GM23248 (cell line): ENCODE measurements at regions not wholly inside any gene's neighbourhood (a gene's known extent, or its start where the extent isn't known, plus 50 kb on each side); places are given as distances from the start of the nearest gene placed in this dataset.

Experiments used
- DNase-seq: peaks from one replicate; pipeline ENCODE4 v3.0.0-alpha.2; 2015
- H2AFZ ChIP-seq: fragments of 200-600 bp; sonication (generic); 2 replicates; pipeline ENCODE4 v1.6.1; 2016; ENCODE audit warnings: antibody characterized with exemption
- H3F3A ChIP-seq: fragments of 200-600 bp; sonication (generic); 2 replicates; pipeline ENCODE4 v1.6.1; 2016; ENCODE audit warnings: mild to moderate bottlenecking, antibody characterized with exemption, mixed run types; ENCODE audit not compliant: insufficient read depth
- H3K27ac ChIP-seq: fragments of 200-600 bp; sonication (generic); 2 replicates; pipeline ENCODE4 v1.5.1; 2016; ENCODE audit warnings: mild to moderate bottlenecking
- H3K27me3 ChIP-seq: fragments of 200-600 bp; sonication (generic); replicated peaks from 2 replicates; pipeline ENCODE4 v1.6.1; 2016; ENCODE audit warnings: mild to moderate bottlenecking; ENCODE audit not compliant: insufficient read depth
- H3K36me3 ChIP-seq: fragments of 200-600 bp; sonication (generic); 2 replicates; pipeline ENCODE4 v1.6.1; 2016; ENCODE audit warnings: low read depth, mild to moderate bottlenecking
- H3K4me1 ChIP-seq: fragments of 200-600 bp; sonication (generic); 2 replicates; pipeline ENCODE4 v1.6.1; 2016; ENCODE audit warnings: mild to moderate bottlenecking; ENCODE audit not compliant: insufficient read depth
- H3K4me2 ChIP-seq: fragments of 200-600 bp; sonication (generic); one replicate; pipeline ENCODE4 v1.6.1; 2016; ENCODE audit warnings: mild to moderate bottlenecking; ENCODE audit not compliant: unreplicated experiment
- H3K4me3 ChIP-seq: fragments of 200-600 bp; sonication (generic); 2 replicates; pipeline ENCODE4 v1.5.1; 2016; ENCODE audit warnings: mild to moderate bottlenecking
- H3K79me2 ChIP-seq: fragments of 200-600 bp; sonication (generic); 2 replicates; pipeline ENCODE4 v1.6.1; 2016; ENCODE audit warnings: mild to moderate bottlenecking; ENCODE audit not compliant: insufficient read depth
- H3K9ac ChIP-seq: fragments of 200-600 bp; sonication (generic); 2 replicates; pipeline ENCODE4 v1.6.1; 2016; ENCODE audit warnings: mild to moderate bottlenecking
- H3K9me2 ChIP-seq: fragments of 200-600 bp; sonication (generic); 2 replicates; pipeline ENCODE4 v1.6.1; 2016; ENCODE audit warnings: mixed run types, mild to moderate bottlenecking, moderate library complexity; ENCODE audit not compliant: insufficient read depth
- H3K9me3 ChIP-seq: fragments of 200-600 bp; sonication (generic); one replicate; pipeline ENCODE4 v1.6.1; 2017; ENCODE audit warnings: low read depth
- H4K20me1 ChIP-seq: fragments of 200-600 bp; sonication (generic); 2 replicates; pipeline ENCODE4 v1.6.0; 2016; ENCODE audit not compliant: insufficient read depth
- EZH2 ChIP-seq: fragments of 200-600 bp; sonication (generic); IDR thresholded peaks from 2 replicates; pipeline ENCODE4 v1.6.1; 2018; ENCODE audit warnings: antibody characterized with exemption, mild to moderate bottlenecking; ENCODE audit not compliant: insufficient read depth, poor library complexity, severe bottlenecking
- EZH2phosphoT487 ChIP-seq: fragments of 200-600 bp; sonication (generic); IDR thresholded peaks from 2 replicates; pipeline ENCODE4 v1.6.1; 2018; ENCODE audit warnings: antibody characterized with exemption, moderate library complexity, mild to moderate bottlenecking, low read depth; ENCODE audit not compliant: insufficient read depth
- WGBS, 2 experiments: methylation state at CpG; one replicate each; pipeline ENCODE4 v1.1.6; 2015 to 2017; ENCODE audit warnings: low lambda C conversion rate in 2 of 2, low coverage in 1 of 2; ENCODE audit errors: missing lambda C conversion rate in 2 of 2; 5-methylcytosine and 5-hydroxymethylcytosine counted together
- in situ Hi-C: fragments of 300-500 bp; cut with MboI; formaldehyde crosslinking; loops from 2 replicates; pipeline ENCODE4 v1.15.0; 2020

DNA sequence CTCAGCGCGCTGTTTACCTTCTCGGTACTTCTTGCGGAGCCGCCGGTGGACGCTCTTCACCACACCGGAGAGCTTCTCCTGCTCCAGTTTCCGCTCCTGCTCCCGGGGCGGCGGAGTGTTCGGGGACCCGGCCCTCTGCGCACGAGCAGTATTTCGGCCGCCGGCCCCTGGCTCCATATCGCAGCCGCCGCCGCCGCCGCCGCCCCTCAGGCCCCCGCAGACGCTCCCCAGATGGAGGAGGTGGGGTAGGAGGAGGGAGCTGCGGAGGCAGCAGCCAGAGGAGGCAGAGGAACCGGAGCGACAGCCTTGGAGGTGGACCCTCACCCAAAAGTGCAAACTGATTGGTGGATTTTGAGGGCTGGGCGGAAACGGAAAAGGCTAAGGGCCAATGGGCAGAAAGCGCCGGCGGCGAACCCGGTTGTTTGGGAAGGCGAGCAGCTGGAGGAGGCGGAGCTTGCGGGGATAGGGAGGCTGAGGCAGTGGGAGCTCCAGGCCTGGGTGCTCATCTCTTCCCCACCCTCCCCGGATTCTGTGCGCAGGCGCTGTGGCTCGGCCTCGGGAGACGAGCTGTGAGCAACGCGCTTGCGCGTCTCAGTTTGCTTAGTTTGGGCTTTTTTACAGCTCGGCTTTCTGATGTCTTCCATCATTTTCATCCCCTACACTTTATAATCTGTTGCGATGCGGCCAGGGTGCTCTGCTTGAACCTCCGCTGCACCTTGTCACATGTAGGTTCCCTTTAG, 146.9 kb downstream of the GPR85 start:
- TF ChIP-seq EZH2 (no peak), EZH2phosphoT487 (no peak)
- H3K9me3 ChIP-seq: no peaks in the 10 kb centered on the region
- H3K4me2 ChIP-seq: peak overlapping the region; percentile 99
- no peaks in the 10 kb centered on the region for H3K9me2 ChIP-seq
- no peaks in the 10 kb centered on the region for H4K20me1 ChIP-seq
- H3K27ac ChIP-seq: peak overlapping the region; percentile 82
- H3K36me3 ChIP-seq: no peaks in the 10 kb centered on the region
- DNase-seq: peak; percentile 100
- H3K4me3 ChIP-seq: peak overlapping the region; percentile 86
- H3K79me2 ChIP-seq: peaks cover 49% of the 10 kb centered on the region
- 1 to 2% methylated on average over 30 to 55 of the region's 55 CpGs for WGBS, 2 experiments
- H2AFZ ChIP-seq: peak overlapping the region; percentile 96
- peak overlapping the region; percentile 83 for H3K9ac ChIP-seq
- in situ Hi-C loops: no loop called here
- peaks cover 10% of the 10 kb centered on the region for H3F3A ChIP-seq
- no peaks in the 10 kb centered on the region for H3K27me3 ChIP-seq
- H3K4me1 ChIP-seq: peaks cover 45% of the 10 kb centered on the region

DNA sequence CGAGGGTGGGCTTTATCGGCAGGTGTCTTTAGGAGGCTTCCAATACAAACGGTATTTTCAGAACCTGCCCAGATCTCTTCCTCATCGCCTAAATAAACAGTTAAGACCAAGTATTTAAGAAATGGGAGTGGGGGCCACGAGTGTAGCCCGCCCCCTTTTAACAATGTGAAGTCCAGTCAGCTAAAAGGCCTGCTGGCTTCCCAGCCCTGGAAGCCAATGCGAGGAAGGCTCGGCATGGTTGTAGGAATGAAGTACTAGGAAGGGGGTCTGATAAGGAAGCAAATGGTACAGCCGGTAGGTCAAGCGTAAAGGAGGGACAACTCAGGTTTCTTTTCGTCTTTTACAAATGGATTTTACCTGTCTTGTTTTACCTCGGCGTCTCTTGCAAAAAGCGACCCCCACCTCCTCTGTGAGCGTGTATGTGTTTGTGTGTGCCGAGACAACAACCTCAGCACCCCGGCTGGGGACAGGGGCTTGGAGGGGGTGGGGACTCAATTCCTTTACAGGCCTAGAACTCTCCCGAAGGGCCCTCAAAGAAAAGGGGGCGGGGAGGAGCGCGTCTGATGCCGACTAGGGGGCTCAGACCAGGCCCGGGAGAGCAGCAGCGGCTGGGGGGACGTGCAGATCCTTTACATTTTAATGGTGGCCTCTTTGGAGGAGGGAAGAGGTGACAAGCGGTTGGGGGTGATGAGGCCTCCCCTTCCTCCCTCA, 147.6 kb downstream of the GPR85 start:
- Histone ChIP-seq H3K4me3 (peak overlapping the region; percentile 86), H3K27me3 (no peaks in the 10 kb centered on the region), H4K20me1 (no peaks in the 10 kb centered on the region), H3K4me2 (peak overlapping the region; percentile 99), H3K9me3 (no peaks in the 10 kb centered on the region), H3K9ac (peak overlapping the region; percentile 83), H2AFZ (peak overlapping the region; percentile 96), H3K9me2 (no peaks in the 10 kb centered on the region), H3K4me1 (peaks cover 44% of the 10 kb centered on the region), H3K79me2 (peaks cover 56% of the 10 kb centered on the region), H3F3A (peaks cover 10% of the 10 kb centered on the region), H3K27ac (peak overlapping the region; percentile 76), H3K36me3 (no peaks in the 10 kb centered on the region)
- 2% methylated on average over 25 to 26 of the region's 26 CpGs for WGBS, 2 experiments
- peak; percentile 70 for DNase-seq
- in situ Hi-C loops: no loop called here
- TF ChIP-seq EZH2: no peak
- no peak for TF ChIP-seq EZH2phosphoT487

- H3K9ac ChIP-seq: peak overlapping the region; percentile 83
- in situ Hi-C loops: no loop called here
- DNase-seq: peak; percentile 70
- 78 to 81% methylated on average over 3 of the region's 3 CpGs for WGBS, 2 experiments
- H3K27ac ChIP-seq: peak overlapping the region; percentile 76
- no peaks in the 10 kb centered on the region for H3K9me3 ChIP-seq
- peaks cover 13% of the 10 kb centered on the region for H3F3A ChIP-seq
- TF ChIP-seq EZH2 (no peak), EZH2phosphoT487 (no peak)
- H3K4me3 ChIP-seq: peak overlapping the region; percentile 86
- peaks cover 68% of the 10 kb centered on the region for H3K79me2 ChIP-seq
- H2AFZ ChIP-seq: no peak overlapping the region
- no peaks in the 10 kb centered on the region for H3K27me3 ChIP-seq
- no peaks in the 10 kb centered on the region for H4K20me1 ChIP-seq
- H3K4me1 ChIP-seq: peaks cover 44% of the 10 kb centered on the region
- no peaks in the 10 kb centered on the region for H3K36me3 ChIP-seq
- H3K9me2 ChIP-seq: no peaks in the 10 kb centered on the region
- H3K4me2 ChIP-seq: peak overlapping the region; percentile 99
Measured at GRCh38 chr7:112937651-112938415, 147.6 kb upstream of the TMEM168 start.

DNA sequence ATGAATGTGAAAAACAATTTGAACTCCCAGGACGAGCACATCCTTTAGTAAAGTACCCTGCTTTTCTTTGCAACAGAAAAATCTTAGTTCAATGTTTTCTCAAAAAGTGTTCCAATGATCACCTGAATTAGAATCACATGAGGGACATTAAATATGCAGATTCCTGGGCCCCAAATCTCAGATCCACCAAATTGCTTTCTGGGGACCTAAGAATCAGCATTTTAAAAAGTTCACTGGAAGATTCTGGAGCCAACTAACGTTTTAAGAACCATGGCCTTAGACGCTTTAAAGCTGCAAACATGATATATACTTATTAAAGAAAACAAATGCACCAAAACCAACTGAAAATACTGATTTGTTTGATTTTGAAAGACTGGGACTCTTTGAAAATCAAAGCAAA, 143.4 kb upstream of the TMEM168 start:
- Histone ChIP-seq H3K4me1 (peaks cover 80% of the 10 kb centered on the region), H3K27me3 (no peaks in the 10 kb centered on the region), H3K4me2 (no peak overlapping the region), H3K27ac (no peak overlapping the region), H3K9ac (no peak overlapping the region), H3K9me3 (no peaks in the 10 kb centered on the region), H2AFZ (no peak overlapping the region), H3K36me3 (no peaks in the 10 kb centered on the region), H4K20me1 (no peaks in the 10 kb centered on the region), H3K4me3 (no peak overlapping the region), H3K79me2 (peaks cover 94% of the 10 kb centered on the region), H3F3A (peaks cover 53% of the 10 kb centered on the region), H3K9me2 (no peaks in the 10 kb centered on the region)
- WGBS, 2 experiments: 73 to 80% methylated on average over 3 of the region's 3 CpGs
- no peak for DNase-seq
- TF ChIP-seq EZH2 (no peak), EZH2phosphoT487 (no peak)
- in situ Hi-C loops: no loop called here
